ENCODE measurements at regions not wholly inside any gene's neighbourhood (a gene's known extent, or its start where the extent isn't known, plus 50 kb on each side); places are given as distances from the start of the nearest gene placed in this dataset.

GRCh38 chr9:86714999-86715398 is 232.3 kb downstream of the GAS1 start:
- H3K9ac ChIP-seq (ENCODE audit: low read length), result no peak overlapping the region
- no peaks in the 10 kb centered on the region for H3K36me3 ChIP-seq (ENCODE audit: insufficient read depth, low read length)
- H3K27me3 ChIP-seq (ENCODE audit: insufficient read depth, low read depth, low read length), result no peaks in the 10 kb centered on the region
- no peaks in the 10 kb centered on the region for H3K79me2 ChIP-seq (replicated peaks; ENCODE audit: insufficient read depth, low read length)
- TF ChIP-seq MXI1 (conservative IDR thresholded peaks at IDR 0.05; ENCODE audit: poor library complexity, severe bottlenecking), result no peak
- no peak for TF ChIP-seq EP300 (conservative IDR thresholded peaks at IDR 0.05; ENCODE audit: poor library complexity, severe bottlenecking)
- TF ChIP-seq RAD21 (conservative IDR thresholded peaks at IDR 0.05), result no peak
- no peak overlapping the region for H3K4me2 ChIP-seq (ENCODE audit: low read length)
- H3F3A ChIP-seq (ENCODE audit: insufficient read depth, low read length, poor library complexity, severe bottlenecking), result no peaks in the 10 kb centered on the region
- no peak overlapping the region for H3K4me3 ChIP-seq (ENCODE audit: low read length)
- H3K9me3 ChIP-seq (ENCODE audit: low read length), result no peaks in the 10 kb centered on the region
- no peaks in the 10 kb centered on the region for H3K9me2 ChIP-seq (ENCODE audit: insufficient read depth, low read length)
- H2AFZ ChIP-seq (ENCODE audit: low read depth, low read length), result no peak overlapping the region
- no peak overlapping the region for H3K27ac ChIP-seq (ENCODE audit: low read length)
- no peaks in the 10 kb centered on the region for H4K20me1 ChIP-seq (ENCODE audit: insufficient read depth)

GRCh38 chr9:86713970-86714369 is 233.3 kb downstream of the GAS1 start:
- Histone ChIP-seq H3K4me2 (ENCODE audit: low read length) (no peak overlapping the region), H3K4me3 (ENCODE audit: low read length) (no peak overlapping the region), H3K27ac (ENCODE audit: low read length) (no peak overlapping the region), H3F3A (ENCODE audit: insufficient read depth, low read length, poor library complexity, severe bottlenecking) (no peaks in the 10 kb centered on the region), H3K9me3 (ENCODE audit: low read length) (no peaks in the 10 kb centered on the region), H2AFZ (ENCODE audit: low read depth, low read length) (no peak overlapping the region), H3K79me2 (replicated peaks; ENCODE audit: insufficient read depth, low read length) (no peaks in the 10 kb centered on the region), H4K20me1 (ENCODE audit: insufficient read depth) (no peaks in the 10 kb centered on the region), H3K9ac (ENCODE audit: low read length) (no peak overlapping the region), H3K36me3 (ENCODE audit: insufficient read depth, low read length) (no peaks in the 10 kb centered on the region), H3K9me2 (ENCODE audit: insufficient read depth, low read length) (no peaks in the 10 kb centered on the region), H3K27me3 (ENCODE audit: insufficient read depth, low read depth, low read length) (no peaks in the 10 kb centered on the region)
- no peak for TF ChIP-seq RAD21 (conservative IDR thresholded peaks at IDR 0.05)
- no peak for TF ChIP-seq REST (IDR thresholded peaks at IDR 0.05; ENCODE audit: borderline replicate concordance)

- Histone ChIP-seq H3F3A (ENCODE audit: insufficient read depth, low read length, poor library complexity, severe bottlenecking) (no peaks in the 10 kb centered on the region), H3K36me3 (ENCODE audit: insufficient read depth, low read length) (no peaks in the 10 kb centered on the region), H3K4me2 (ENCODE audit: low read length) (no peak overlapping the region), H3K9ac (ENCODE audit: low read length) (no peak overlapping the region), H2AFZ (ENCODE audit: low read depth, low read length) (no peak overlapping the region), H3K27me3 (ENCODE audit: insufficient read depth, low read depth, low read length) (no peaks in the 10 kb centered on the region), H3K27ac (ENCODE audit: low read length) (no peak overlapping the region), H3K9me2 (ENCODE audit: insufficient read depth, low read length) (no peaks in the 10 kb centered on the region), H3K79me2 (replicated peaks; ENCODE audit: insufficient read depth, low read length) (no peaks in the 10 kb centered on the region), H3K4me3 (ENCODE audit: low read length) (no peak overlapping the region), H3K9me3 (ENCODE audit: low read length) (no peaks in the 10 kb centered on the region), H4K20me1 (ENCODE audit: insufficient read depth) (no peaks in the 10 kb centered on the region)
- TF ChIP-seq EP300 (conservative IDR thresholded peaks at IDR 0.05; ENCODE audit: poor library complexity, severe bottlenecking) (no peak), TAF1 (IDR thresholded peaks at IDR 0.05; ENCODE audit: low read depth) (no peak)
Measured at GRCh38 chr9:86713470-86713869, 233.8 kb downstream of the GAS1 start.

All from neural cell (in vitro differentiated cells).